GM12875 (cell line): ENCODE measurements at regions not wholly inside any gene's neighbourhood (a gene's known extent, or its start where the extent isn't known, plus 50 kb on each side); places are given as distances from the start of the nearest gene placed in this dataset.

Experiments
- H3K4me3 ChIP-seq: one replicate; pipeline ENCODE4 v1.5.1; 2011; ENCODE audit warnings: low read depth, low read length, control low read depth
- CTCF ChIP-seq: IDR thresholded peaks from 2 replicates; pipeline ENCODE4 v1.5.1; 2011; ENCODE audit warnings: low read depth, mild to moderate bottlenecking, control low read depth, inconsistent platforms, low read length, moderate library complexity, borderline replicate concordance; ENCODE audit not compliant: insufficient read depth

GRCh38 chr4:124596816-124597215 lies 115.7 kb downstream of the ANKRD50 start:
- H3K4me3 ChIP-seq: no peak overlapping the region
- no peak for TF ChIP-seq CTCF

- no peak overlapping the region for H3K4me3 ChIP-seq
- no peak for TF ChIP-seq CTCF
Observed at GRCh38 chr4:124610211-124610610, 102.3 kb downstream of the ANKRD50 start.
